ENCODE measurements at regions not wholly inside any gene's neighbourhood (a gene's known extent, or its start where the extent isn't known, plus 50 kb on each side); places are given as distances from the start of the nearest gene placed in this dataset.

- Histone ChIP-seq H3K4me2 (ENCODE audit: low read depth, low read length, poor library complexity, severe bottlenecking) (no peak overlapping the region), H3K4me3 (ENCODE audit: low read length) (no peak overlapping the region), H3K9ac (ENCODE audit: low read length) (no peak overlapping the region), H3K4me1 (ENCODE audit: low read length) (no peaks in the 10 kb centered on the region), H3K27me3 (ENCODE audit: low read length) (no peaks in the 10 kb centered on the region), H3K27ac (ENCODE audit: low read length) (no peak overlapping the region), H4K20me1 (ENCODE audit: insufficient read depth, low read depth, low read length) (no peaks in the 10 kb centered on the region), H3K79me2 (ENCODE audit: low read length) (no peaks in the 10 kb centered on the region), H2AFZ (ENCODE audit: low read length) (no peak overlapping the region), H3K9me2 (replicated peaks; ENCODE audit: insufficient read depth, low read length) (no peaks in the 10 kb centered on the region), H3K36me3 (ENCODE audit: insufficient read depth, low read length) (no peaks in the 10 kb centered on the region), H3K9me3 (ENCODE audit: low read length) (no peaks in the 10 kb centered on the region)
- DNase-seq = no peak
Measured at GRCh38 chr21:28775071-28775470, 217.6 kb downstream of the LTN1 start.

DNA sequence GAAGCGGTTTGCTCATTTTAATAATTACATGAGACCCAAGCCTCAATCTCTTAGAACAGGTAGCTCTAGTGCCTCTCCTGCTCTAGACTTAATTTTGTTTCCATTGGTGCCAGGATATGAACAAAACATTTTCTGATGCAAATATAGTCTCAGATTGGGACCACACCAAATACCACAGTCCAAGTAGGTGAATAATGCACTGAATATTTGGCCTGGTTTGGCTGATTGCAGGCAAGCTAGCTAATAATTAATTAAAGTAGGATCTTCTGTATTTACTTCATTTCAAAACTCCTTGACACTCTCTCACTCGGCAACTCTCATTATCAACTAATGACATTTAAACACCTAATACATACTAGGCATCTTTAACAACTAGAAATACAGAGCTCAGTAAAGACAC lies 219.6 kb downstream of the LTN1 start:
- DNase-seq = no peak
- H4K20me1 ChIP-seq (ENCODE audit: insufficient read depth, low read depth, low read length) = no peaks in the 10 kb centered on the region
- no peak overlapping the region for H3K4me2 ChIP-seq (ENCODE audit: low read depth, low read length, poor library complexity, severe bottlenecking)
- H3K79me2 ChIP-seq (ENCODE audit: low read length) = no peaks in the 10 kb centered on the region
- no peaks in the 10 kb centered on the region for H3K9me2 ChIP-seq (replicated peaks; ENCODE audit: insufficient read depth, low read length)
- H3K27ac ChIP-seq (ENCODE audit: low read length) = no peak overlapping the region
- no peak overlapping the region for H2AFZ ChIP-seq (ENCODE audit: low read length)
- H3K4me3 ChIP-seq (ENCODE audit: low read length) = no peak overlapping the region
- no peaks in the 10 kb centered on the region for H3K4me1 ChIP-seq (ENCODE audit: low read length)
- H3K27me3 ChIP-seq (ENCODE audit: low read length) = no peaks in the 10 kb centered on the region
- H3K9ac ChIP-seq (ENCODE audit: low read length) = no peak overlapping the region
- no peaks in the 10 kb centered on the region for H3K36me3 ChIP-seq (ENCODE audit: insufficient read depth, low read length)
- no peaks in the 10 kb centered on the region for H3K9me3 ChIP-seq (ENCODE audit: low read length)

DNA sequence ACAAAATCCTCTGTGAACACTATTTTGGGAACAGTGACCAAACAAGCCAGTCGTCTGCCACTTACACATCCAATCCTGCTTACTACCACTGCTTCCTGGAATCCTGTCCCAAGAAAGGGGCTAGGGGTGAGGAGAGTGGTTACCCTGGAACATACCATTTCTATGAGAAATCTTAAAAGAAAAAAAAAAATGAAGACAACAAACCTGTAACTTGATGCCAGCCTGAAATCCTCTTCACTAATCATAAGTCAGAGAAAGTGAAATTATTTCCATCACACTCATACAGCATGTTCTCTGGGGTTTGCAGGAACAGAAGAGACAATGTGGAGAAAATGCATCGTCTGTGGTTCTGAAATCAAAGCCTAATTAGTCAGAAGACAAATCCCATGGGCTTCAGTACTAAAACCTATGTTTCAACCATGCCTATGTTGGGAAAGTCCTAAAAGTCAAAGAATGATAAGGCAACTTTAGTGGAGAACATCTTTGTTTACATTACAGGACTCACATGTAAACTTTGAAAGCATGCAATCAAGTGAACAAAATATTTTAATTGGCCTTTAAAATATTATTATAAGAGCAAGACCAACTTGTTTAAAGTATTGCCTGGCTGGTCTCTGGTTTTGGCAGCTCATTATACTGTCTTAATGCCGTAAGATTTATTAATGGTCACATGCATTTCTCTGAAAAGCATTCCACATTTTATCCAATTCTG lies 220.7 kb downstream of the LTN1 start:
- Histone ChIP-seq H3K4me2 (ENCODE audit: low read depth, low read length, poor library complexity, severe bottlenecking) (no peak overlapping the region), H3K9me3 (ENCODE audit: low read length) (no peaks in the 10 kb centered on the region), H2AFZ (ENCODE audit: low read length) (no peak overlapping the region), H3K4me1 (ENCODE audit: low read length) (no peaks in the 10 kb centered on the region), H3K36me3 (ENCODE audit: insufficient read depth, low read length) (no peaks in the 10 kb centered on the region), H3K9ac (ENCODE audit: low read length) (no peak overlapping the region), H3K27ac (ENCODE audit: low read length) (no peak overlapping the region), H4K20me1 (ENCODE audit: insufficient read depth, low read depth, low read length) (no peaks in the 10 kb centered on the region), H3K27me3 (ENCODE audit: low read length) (no peaks in the 10 kb centered on the region), H3K4me3 (ENCODE audit: low read length) (no peak overlapping the region), H3K9me2 (replicated peaks; ENCODE audit: insufficient read depth, low read length) (no peaks in the 10 kb centered on the region), H3K79me2 (ENCODE audit: low read length) (no peaks in the 10 kb centered on the region)
- no peak for DNase-seq

DNA sequence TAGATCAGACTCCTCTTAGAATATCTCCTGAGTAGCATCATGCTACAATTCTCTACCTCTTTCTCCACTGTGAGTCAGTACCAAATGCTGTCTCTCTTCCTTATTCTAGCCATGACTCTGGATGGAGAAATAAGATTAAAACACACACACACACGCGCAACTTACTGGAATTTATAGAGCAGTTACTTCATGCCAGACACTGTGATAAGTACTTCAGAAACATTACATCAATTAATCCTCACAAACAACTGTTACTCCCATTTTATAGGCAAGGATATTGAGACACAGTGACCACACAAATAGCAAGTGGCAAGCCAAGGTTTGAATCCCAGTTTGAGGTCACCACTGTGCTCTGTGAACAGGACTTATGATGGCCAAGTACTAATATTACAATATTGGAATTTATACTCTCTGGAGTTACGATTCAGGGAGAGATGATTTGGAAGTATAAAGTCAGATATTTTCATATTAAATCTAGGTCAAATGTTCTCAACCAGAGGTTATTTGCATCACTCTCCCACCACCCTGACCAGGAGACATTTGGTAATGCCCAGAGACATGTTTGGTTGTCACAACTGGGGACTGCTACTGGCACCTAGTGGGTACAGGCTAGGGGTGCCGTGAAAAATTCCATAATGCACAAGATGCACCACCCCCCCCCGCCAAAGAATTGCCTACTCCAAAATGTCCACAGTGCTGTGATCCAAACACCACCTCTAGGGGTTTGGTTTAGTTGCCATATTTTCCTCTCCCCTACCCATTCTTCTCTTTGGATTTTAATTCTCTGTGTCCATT lies 221.6 kb downstream of the LTN1 start:
- H3K4me1 ChIP-seq (ENCODE audit: low read length) = no peaks in the 10 kb centered on the region
- H3K4me3 ChIP-seq (ENCODE audit: low read length) = no peak overlapping the region
- no peaks in the 10 kb centered on the region for H3K27me3 ChIP-seq (ENCODE audit: low read length)
- H2AFZ ChIP-seq (ENCODE audit: low read length) = no peak overlapping the region
- H3K4me2 ChIP-seq (ENCODE audit: low read depth, low read length, poor library complexity, severe bottlenecking) = no peak overlapping the region
- no peaks in the 10 kb centered on the region for H3K79me2 ChIP-seq (ENCODE audit: low read length)
- no peaks in the 10 kb centered on the region for H3K9me3 ChIP-seq (ENCODE audit: low read length)
- DNase-seq = no peak
- H4K20me1 ChIP-seq (ENCODE audit: insufficient read depth, low read depth, low read length) = no peaks in the 10 kb centered on the region
- no peak overlapping the region for H3K9ac ChIP-seq (ENCODE audit: low read length)
- H3K36me3 ChIP-seq (ENCODE audit: insufficient read depth, low read length) = no peaks in the 10 kb centered on the region
- no peaks in the 10 kb centered on the region for H3K9me2 ChIP-seq (replicated peaks; ENCODE audit: insufficient read depth, low read length)
- H3K27ac ChIP-seq (ENCODE audit: low read length) = no peak overlapping the region

DNA sequence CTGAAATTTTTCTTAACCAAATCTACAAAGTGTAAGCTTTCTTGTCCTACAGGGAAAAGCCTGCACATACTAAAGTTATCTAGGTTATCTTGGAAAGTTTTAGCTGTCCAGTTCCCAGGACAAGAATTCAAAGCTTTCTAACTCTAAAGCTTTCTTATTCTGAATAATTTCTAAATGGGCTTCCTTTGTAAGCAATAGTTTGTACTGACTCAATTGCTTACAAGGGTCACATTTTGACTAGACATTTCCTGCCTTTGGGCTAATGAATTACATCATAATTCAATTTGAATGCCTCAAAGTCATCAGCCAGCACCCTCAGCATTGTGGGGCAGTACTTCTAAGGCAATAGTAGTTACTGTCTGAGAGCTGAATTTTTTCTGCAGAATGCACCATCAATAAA lies 223.0 kb downstream of the LTN1 start:
- no peak overlapping the region for H3K4me3 ChIP-seq (ENCODE audit: low read length)
- no peaks in the 10 kb centered on the region for H3K9me3 ChIP-seq (ENCODE audit: low read length)
- no peak overlapping the region for H2AFZ ChIP-seq (ENCODE audit: low read length)
- DNase-seq = no peak
- no peak overlapping the region for H3K27ac ChIP-seq (ENCODE audit: low read length)
- no peaks in the 10 kb centered on the region for H3K9me2 ChIP-seq (replicated peaks; ENCODE audit: insufficient read depth, low read length)
- H3K9ac ChIP-seq (ENCODE audit: low read length) = no peak overlapping the region
- H3K36me3 ChIP-seq (ENCODE audit: insufficient read depth, low read length) = no peaks in the 10 kb centered on the region
- no peaks in the 10 kb centered on the region for H4K20me1 ChIP-seq (ENCODE audit: insufficient read depth, low read depth, low read length)
- no peak overlapping the region for H3K4me2 ChIP-seq (ENCODE audit: low read depth, low read length, poor library complexity, severe bottlenecking)
- H3K27me3 ChIP-seq (ENCODE audit: low read length) = no peaks in the 10 kb centered on the region
- no peaks in the 10 kb centered on the region for H3K79me2 ChIP-seq (ENCODE audit: low read length)
- no peaks in the 10 kb centered on the region for H3K4me1 ChIP-seq (ENCODE audit: low read length)

DNA sequence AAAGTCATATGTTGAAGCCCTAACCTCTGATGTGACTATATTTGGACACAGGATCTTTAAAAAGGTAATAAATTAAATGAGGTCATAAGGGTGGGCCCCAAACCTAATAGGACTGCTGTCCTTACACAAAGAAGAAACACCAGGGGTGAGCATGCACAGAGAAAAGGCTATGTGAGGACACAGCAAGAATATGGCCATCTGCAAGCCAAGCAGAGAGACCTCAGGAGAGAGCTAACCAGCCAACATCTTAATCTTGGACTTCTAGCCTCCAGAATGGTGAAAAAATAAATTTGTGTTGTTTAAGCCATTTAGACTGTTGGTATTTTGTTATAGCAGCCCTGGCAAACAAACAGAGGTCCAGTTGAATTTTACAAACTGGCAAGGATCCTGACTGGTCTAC lies 223.9 kb downstream of the LTN1 start:
- Histone ChIP-seq H3K9me2 (replicated peaks; ENCODE audit: insufficient read depth, low read length) (no peaks in the 10 kb centered on the region), H3K27me3 (ENCODE audit: low read length) (no peaks in the 10 kb centered on the region), H3K4me2 (ENCODE audit: low read depth, low read length, poor library complexity, severe bottlenecking) (no peak overlapping the region), H3K4me1 (ENCODE audit: low read length) (no peaks in the 10 kb centered on the region), H3K9ac (ENCODE audit: low read length) (no peak overlapping the region), H3K36me3 (ENCODE audit: insufficient read depth, low read length) (no peaks in the 10 kb centered on the region), H3K27ac (ENCODE audit: low read length) (no peak overlapping the region), H2AFZ (ENCODE audit: low read length) (no peak overlapping the region), H4K20me1 (ENCODE audit: insufficient read depth, low read depth, low read length) (no peaks in the 10 kb centered on the region), H3K9me3 (ENCODE audit: low read length) (no peaks in the 10 kb centered on the region), H3K79me2 (ENCODE audit: low read length) (no peaks in the 10 kb centered on the region), H3K4me3 (ENCODE audit: low read length) (no peak overlapping the region)
- DNase-seq = no peak

GRCh38 chr21:28767523-28767922 lies 225.2 kb downstream of the LTN1 start:
- no peak for DNase-seq

DNA sequence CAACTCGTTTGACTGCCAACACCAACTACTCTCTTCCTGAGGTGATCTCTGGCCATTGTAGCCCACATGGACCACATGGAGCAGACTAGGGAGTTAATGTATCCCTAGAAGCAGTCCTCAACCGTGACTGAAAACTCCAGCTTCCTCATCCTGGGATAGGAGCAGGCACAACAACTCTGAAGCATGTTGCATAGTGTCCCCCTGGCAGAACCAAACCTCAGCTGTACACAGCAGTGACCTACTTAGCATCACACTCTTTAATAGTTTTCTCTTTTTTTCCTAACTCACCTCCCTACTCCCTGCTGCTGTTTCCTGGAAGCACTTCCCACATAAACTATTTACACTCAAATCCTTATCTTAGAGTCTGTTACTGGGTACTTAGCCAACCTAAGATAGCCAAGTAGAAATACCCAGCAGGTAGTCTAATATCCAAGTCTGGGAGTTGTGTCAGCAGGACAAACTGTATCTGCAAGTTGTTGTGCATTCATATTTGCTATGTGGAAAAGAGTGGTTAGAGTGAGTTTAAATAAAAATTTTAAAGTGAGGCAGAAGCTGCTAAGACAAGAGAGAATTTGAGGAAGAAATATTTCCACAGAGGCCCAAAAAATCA lies 228.8 kb downstream of the LTN1 start:
- no peaks in the 10 kb centered on the region for H3K36me3 ChIP-seq (ENCODE audit: insufficient read depth, low read length)
- no peaks in the 10 kb centered on the region for H4K20me1 ChIP-seq (ENCODE audit: insufficient read depth, low read depth, low read length)
- peaks cover 2% of the 10 kb centered on the region; the same call in 1 of the 2 replicates for H3K27me3 ChIP-seq (ENCODE audit: low read length)
- no peak overlapping the region for H3K4me2 ChIP-seq (ENCODE audit: low read depth, low read length, poor library complexity, severe bottlenecking)
- DNase-seq = no peak
- no peak overlapping the region for H3K4me3 ChIP-seq (ENCODE audit: low read length)
- H3K4me1 ChIP-seq (ENCODE audit: low read length) = no peaks in the 10 kb centered on the region
- H3K9me3 ChIP-seq (ENCODE audit: low read length) = no peaks in the 10 kb centered on the region
- H3K9me2 ChIP-seq (replicated peaks; ENCODE audit: insufficient read depth, low read length) = no peaks in the 10 kb centered on the region
- no peak overlapping the region for H3K27ac ChIP-seq (ENCODE audit: low read length)
- H3K9ac ChIP-seq (ENCODE audit: low read length) = no peak overlapping the region
- no peak overlapping the region for H2AFZ ChIP-seq (ENCODE audit: low read length)
- H3K79me2 ChIP-seq (ENCODE audit: low read length) = no peaks in the 10 kb centered on the region

More at GRCh38 chr21:28767523-28767922, 225.2 kb downstream of the LTN1 start:
- Histone ChIP-seq H3K27ac (ENCODE audit: low read length) (no peak overlapping the region), H3K27me3 (ENCODE audit: low read length) (no peaks in the 10 kb centered on the region), H3K9me3 (ENCODE audit: low read length) (no peaks in the 10 kb centered on the region), H3K9me2 (replicated peaks; ENCODE audit: insufficient read depth, low read length) (no peaks in the 10 kb centered on the region), H3K4me3 (ENCODE audit: low read length) (no peak overlapping the region), H2AFZ (ENCODE audit: low read length) (no peak overlapping the region), H3K4me1 (ENCODE audit: low read length) (no peaks in the 10 kb centered on the region), H3K36me3 (ENCODE audit: insufficient read depth, low read length) (no peaks in the 10 kb centered on the region), H3K4me2 (ENCODE audit: low read depth, low read length, poor library complexity, severe bottlenecking) (no peak overlapping the region), H3K9ac (ENCODE audit: low read length) (no peak overlapping the region), H3K79me2 (ENCODE audit: low read length) (no peaks in the 10 kb centered on the region), H4K20me1 (ENCODE audit: insufficient read depth, low read depth, low read length) (no peaks in the 10 kb centered on the region)
